Heart left ventricle (tissue), 13 donors: ENCODE measurements at regions not wholly inside any gene's neighbourhood (a gene's known extent, or its start where the extent isn't known, plus 50 kb on each side); places are given as distances from the start of the nearest gene placed in this dataset.

Experiments
- CTCF ChIP-seq, 12 donors: fragments of 200-600 bp; sonication (generic) in 4 of 12; IDR thresholded peaks; one replicate each; pipeline versions ENCODE4 v1.5.0 to v1.8.0; 2018 to 2022; ENCODE audit warnings: antibody characterized with exemption in 12 of 12, mild to moderate bottlenecking in 5 of 12
- POLR2A ChIP-seq, 2 donors: fragments of 450-650 bp; IDR thresholded peaks; one replicate each; pipeline ENCODE4 v1.6.1; 2017; ENCODE audit warnings: antibody characterized with exemption in 2 of 2, mild to moderate bottlenecking in 2 of 2, moderate library complexity in 2 of 2
- donor health status: ischemic (EF 13 %, LVEDD 7.1; RV severe dilation, severe dysfunction).
- donor health status: DM: no; HTN: yes; CAD: no.
- donor health status: DM: no; HTN: no; CAD: no.
- donor health status: ischemic (EF 25% LVEDD 6.9; RV normal size, moderate dysfunction).
- donor health status: ischemic (EF 25% LVEDD 5.7; RV mildly dilated, moderate dysfunction).
- donor health status: ischemic (EF 35%, LVEDD 5.7; RV mildly dilated, moderate dysfunction).
- donor health status: nonischemic (EF 11% LVEDD 7.7; RV severe dilation, severe dysfunction).
- donor health status: DM: yes; HTN: yes; CAD: no.
- donor health status: PGD.
- donor health status: ischemic (EF 29% LVEDD 5.4; RV normal size, mild dysfunction).
- donor health status: nonischemic (EF 23%, LVEDD 6.1; RV moderate dilation, normal function).

GRCh38 chr13:29902632-29903305 is 52.4 kb upstream of the UBL3 start:
- TF ChIP-seq POLR2A (IDR thresholded peaks at IDR 0.05) (no peak), CTCF (IDR thresholded peaks at IDR 0.05) (no peak)
